Endothelial cell of umbilical vein (primary cell): ENCODE measurements at regions not wholly inside any gene's neighbourhood (a gene's known extent, or its start where the extent isn't known, plus 50 kb on each side); places are given as distances from the start of the nearest gene placed in this dataset.

Experiments used
- BruUV-seq: library from RNA; stranded (reverse); fragments of 400-500 nt; replicated peaks from 2 replicates; lab custom pipeline; 2021; lab: Mats Ljungman, UMichigan
- CTCF ChIA-PET: fragments of 300-600, 350-600 bp; sonication (Branson Sonifier 250); formaldehyde crosslinking; loops from one replicate; lab custom pipeline; 2021; ENCODE audit warnings: antibody characterized with exemption, inconsistent platforms; lab: Charles Lee
- POLR2A ChIA-PET: fragments of 300-600, 350-600 bp; sonication (Branson Sonifier 250); formaldehyde crosslinking; loops from one replicate; lab custom pipeline; 2021; ENCODE audit warnings: antibody characterized with exemption, inconsistent platforms; lab: Charles Lee
- DNase-seq: peaks from one replicate; pipeline ENCODE4 v3.0.0-alpha.2; 2011; ENCODE audit warnings: low read depth, low spot score
- FAIRE-seq: peaks from 2 replicates; lab custom pipeline; 2011; peaks lifted over from hg19 to GRCh38; lab: Jason Lieb, UNC
- H2AFZ ChIP-seq: 2 replicates; pipeline ENCODE4 v1.6.0; 2012; ENCODE audit warnings: low read depth, low read length, control low read depth, inconsistent platforms
- H3K27ac ChIP-seq: 2 replicates; pipeline ENCODE4 v1.5.1; 2011; ENCODE audit warnings: low read depth, mild to moderate bottlenecking, control low read depth, low read length, moderate library complexity; ENCODE audit not compliant: insufficient read depth
- H3K27me3 ChIP-seq, 2 experiments: 2 replicates each; pipeline versions ENCODE4 v1.6.0 to v1.6.1; 2011; ENCODE audit warnings: low read length in 2 of 2, mixed read lengths in 1 of 2; ENCODE audit not compliant: control insufficient read depth in 2 of 2, insufficient read depth in 2 of 2
- H3K36me3 ChIP-seq, 2 experiments: 2 replicates in 1 of 2; 3 replicates in 1 of 2; pipeline ENCODE4 v1.5.1; 2011; ENCODE audit warnings: low read length in 2 of 2, mild to moderate bottlenecking in 1 of 2, moderate library complexity in 1 of 2; ENCODE audit not compliant: control insufficient read depth in 2 of 2, insufficient read depth in 2 of 2; ENCODE audit errors: extremely low read depth in 1 of 2
- H3K4me1 ChIP-seq: 3 replicates; pipeline ENCODE4 v1.5.1; 2011; ENCODE audit warnings: mild to moderate bottlenecking, low read length; ENCODE audit not compliant: control insufficient read depth, insufficient read depth; ENCODE audit errors: extremely low read depth
- H3K4me2 ChIP-seq: 2 replicates; pipeline ENCODE4 v1.6.1; 2011; ENCODE audit warnings: low read length, control low read depth, mixed read lengths; ENCODE audit not compliant: insufficient read depth
- H3K4me3 ChIP-seq, 3 experiments: fragments of 200-600 bp in 1 of 3; sonication (generic), shearing (Covaris generic) in 1 of 3; replicated peaks in 1 of 3; 2 replicates each; pipeline ENCODE4 v1.5.1; 2011 to 2016; ENCODE audit warnings: control low read depth in 3 of 3, low read length in 3 of 3, mild to moderate bottlenecking in 2 of 3, inconsistent platforms in 1 of 3, low read depth in 1 of 3, moderate library complexity in 1 of 3; ENCODE audit not compliant: insufficient read depth in 1 of 3
- H3K79me2 ChIP-seq: 2 replicates; pipeline ENCODE4 v1.6.0; 2012; ENCODE audit warnings: low read length, inconsistent platforms; ENCODE audit not compliant: control insufficient read depth, insufficient read depth
- H3K9ac ChIP-seq: replicated peaks from 2 replicates; pipeline ENCODE3; 2011; ENCODE audit warnings: low read length, control low read depth; ENCODE audit not compliant: insufficient read depth; ENCODE audit errors: extremely low read depth
- H3K9me1 ChIP-seq: replicated peaks from 3 replicates; pipeline ENCODE4 v1.6.0; 2011; ENCODE audit warnings: mild to moderate bottlenecking, low read length; ENCODE audit not compliant: control insufficient read depth, insufficient read depth; ENCODE audit errors: extremely low read depth
- H3K9me3 ChIP-seq: replicated peaks from 2 replicates; pipeline ENCODE4 v1.5.1; 2012; ENCODE audit warnings: low read length, inconsistent platforms; ENCODE audit not compliant: control insufficient read depth, insufficient read depth
- H4K20me1 ChIP-seq: replicated peaks from 2 replicates; pipeline ENCODE3; 2011; ENCODE audit warnings: mild to moderate bottlenecking, low read length; ENCODE audit not compliant: control insufficient read depth, insufficient read depth; ENCODE audit errors: extremely low read depth
- CTCF ChIP-seq, 2 donors: IDR thresholded peaks; 1 replicate in 1 of 2; 2 replicates in 1 of 2; pipeline ENCODE4 v1.5.1; 2011; ENCODE audit warnings: low read length in 2 of 2, mild to moderate bottlenecking in 2 of 2, moderate library complexity in 2 of 2, control low read depth in 1 of 2, inconsistent platforms in 1 of 2, low read depth in 1 of 2; ENCODE audit not compliant: insufficient read depth in 1 of 2; ENCODE audit errors: extremely low read depth in 1 of 2
- EZH2 ChIP-seq: IDR thresholded peaks from 2 replicates; pipeline ENCODE4 v1.6.1; 2012; ENCODE audit warnings: borderline replicate concordance, low read depth, mild to moderate bottlenecking, moderate library complexity, low read length, inconsistent platforms; ENCODE audit not compliant: severe bottlenecking
- FOS ChIP-seq: IDR thresholded peaks from 2 replicates; pipeline ENCODE4 v1.6.1; 2011; ENCODE audit warnings: mild to moderate bottlenecking, low read length, moderate library complexity, borderline replicate concordance; ENCODE audit not compliant: insufficient read depth
- GATA2 ChIP-seq: IDR thresholded peaks from 2 replicates; pipeline ENCODE4 v1.7.0; 2011; ENCODE audit warnings: low read depth, mild to moderate bottlenecking, moderate library complexity, mixed read lengths, low read length; ENCODE audit not compliant: insufficient read length, insufficient read depth
- JUN ChIP-seq: IDR thresholded peaks from 2 replicates; pipeline ENCODE4 v1.6.1; 2011; ENCODE audit warnings: borderline replicate concordance, low read depth; ENCODE audit not compliant: insufficient read length, insufficient read depth
- MAX ChIP-seq: IDR thresholded peaks from 2 replicates; pipeline ENCODE4 v1.6.1; 2011; ENCODE audit not compliant: insufficient read depth, insufficient read length
- MYC ChIP-seq: IDR thresholded peaks from one replicate; pipeline ENCODE4 v1.6.1; 2011; ENCODE audit warnings: mild to moderate bottlenecking, low read depth, low read length
- POLR2A ChIP-seq: IDR thresholded peaks from 2 replicates; pipeline ENCODE4 v1.6.1; 2012; ENCODE audit warnings: low read depth, mild to moderate bottlenecking, control low read depth, low read length
- POLR2AphosphoS5 ChIP-seq: IDR thresholded peaks from 2 replicates; pipeline ENCODE4 v1.6.1; 2012; ENCODE audit warnings: low read depth, mild to moderate bottlenecking, control low read depth, low read length, moderate library complexity; ENCODE audit not compliant: insufficient read depth
- dilution Hi-C: fragments of 300-500 bp; cut with MboI; formaldehyde crosslinking; loops from one replicate; pipeline ENCODE4 v1.15.0; 2019; ENCODE audit warnings: low sequenced_read_pairs; ENCODE audit not compliant: extremely low pct_ligation_motif_present
- intact Hi-C: fragments of 100-400 bp; cut with micrococcal nuclease; formaldehyde crosslinking; loops from one replicate; pipeline ENCODE4 v1.10.0; 2022

- ChIA-PET POLR2A (no interaction called here), CTCF (no interaction called here)
- Histone ChIP-seq H3K79me2 (no peaks in the 10 kb centered on the region), H3K4me2 (no peak overlapping the region), H3K36me3 (no peaks in the 10 kb centered on the region), H3K9ac (no peak overlapping the region), H3K9me1 (no peaks in the 10 kb centered on the region), H3K4me1 (no peaks in the 10 kb centered on the region), H3K27ac (no peak overlapping the region), H3K4me3 (no peak overlapping the region), H2AFZ (no peak overlapping the region), H4K20me1 (no peaks in the 10 kb centered on the region), H3K27me3 (no peaks in the 10 kb centered on the region), H3K9me3 (peaks cover 4% of the 10 kb centered on the region)
- dilution Hi-C loops (no loop called here), intact Hi-C loops (loop anchor here (10.0 kb wide), 1 partner anchor 1248 kb away; no protein-coding TSS in a partner anchor)
- DNase-seq (no peak), FAIRE-seq (no peak)
- TF ChIP-seq GATA2 (no peak), POLR2A (no peak), MAX (no peak)
- BruUV-seq = no TSS peak
Measured at GRCh38 chr18:73666772-73667171, 480.9 kb downstream of the FBXO15 start.

- H3K27me3 ChIP-seq = no peaks in the 10 kb centered on the region
- dilution Hi-C loops (no loop called here), intact Hi-C loops (loop anchor here (10.0 kb wide), 1 partner anchor 1250 kb away; no protein-coding TSS in a partner anchor)
- H3K27ac ChIP-seq = no peak overlapping the region
- ChIA-PET CTCF (no interaction called here), POLR2A (no interaction called here)
- TF ChIP-seq MYC (no peak), POLR2A (no peak), EZH2 (no peak), GATA2 (no peak), POLR2AphosphoS5 (no peak), JUN (no peak), MAX (no peak), FOS (no peak), CTCF (IDR thresholded peaks at IDR 0.05; ENCODE audit: extremely low read depth in 1 of 2, insufficient read depth in 1 of 2, low read depth in 1 of 2, low read length in 2 of 2) (no peak)
- no peak overlapping the region for H2AFZ ChIP-seq
- H3K4me1 ChIP-seq = no peaks in the 10 kb centered on the region
- H3K4me2 ChIP-seq = no peak overlapping the region
- H3K79me2 ChIP-seq = no peaks in the 10 kb centered on the region
- H3K9me3 ChIP-seq = peaks cover 4% of the 10 kb centered on the region
- no peaks in the 10 kb centered on the region for H4K20me1 ChIP-seq
- no peak for FAIRE-seq
- DNase-seq = no peak
- H3K9me1 ChIP-seq = no peaks in the 10 kb centered on the region
- H3K9ac ChIP-seq = no peak overlapping the region
- no TSS peak for BruUV-seq
- no peaks in the 10 kb centered on the region for H3K36me3 ChIP-seq
- no peak overlapping the region for H3K4me3 ChIP-seq
Measured at GRCh38 chr18:73664896-73665295, 482.7 kb downstream of the FBXO15 start.
